Loucy (cell line): ENCODE measurements at regions not wholly inside any gene's neighbourhood (a gene's known extent, or its start where the extent isn't known, plus 50 kb on each side); places are given as distances from the start of the nearest gene placed in this dataset.

ENCODE experiments used
- CTCF ChIP-seq: fragments of 200-600 bp; sonication (generic); conservative IDR thresholded peaks from 2 replicates; pipeline ENCODE4 v1.5.1; 2014; ENCODE audit warnings: mild to moderate bottlenecking, antibody characterized with exemption, low read length
- EZH2phosphoT487 ChIP-seq: fragments of 200-600 bp; IDR thresholded peaks from 2 replicates; pipeline ENCODE4 v1.6.1; 2018; ENCODE audit warnings: antibody characterized with exemption, mild to moderate bottlenecking, moderate library complexity, borderline replicate concordance

GRCh38 chr10:4515721-4516120 lies 310.3 kb upstream of the AKR1E2 start:
- TF ChIP-seq CTCF (no peak), EZH2phosphoT487 (no peak)
